ENCODE measurements at regions not wholly inside any gene's neighbourhood (a gene's known extent, or its start where the extent isn't known, plus 50 kb on each side); places are given as distances from the start of the nearest gene placed in this dataset.

GRCh38 chr6:48541649-48542048 lies 430.7 kb upstream of the PTCHD4 start:
- H3K18ac ChIP-seq (ENCODE audit: insufficient read length, low read depth, low read length): no peak overlapping the region

More at GRCh38 chr6:48541649-48542048, 430.7 kb upstream of the PTCHD4 start:
- Histone ChIP-seq H4K91ac (ENCODE audit: insufficient read length, low read depth, low read length) (no peak overlapping the region), H2BK5ac (ENCODE audit: insufficient read length, low read length) (no peak overlapping the region), H4K8ac (replicated peaks; ENCODE audit: insufficient read length, low read depth, low read length) (no peak overlapping the region), H3K4me2 (ENCODE audit: insufficient read depth, insufficient read length, low read length) (no peak overlapping the region), H2AFZ (ENCODE audit: low read length) (no peak overlapping the region), H2BK15ac (ENCODE audit: low read depth, low read length) (no peak overlapping the region), H3K79me1 (ENCODE audit: insufficient read depth, low read depth, low read length, poor library complexity, severe bottlenecking) (no peaks in the 10 kb centered on the region), H2AK5ac (ENCODE audit: insufficient read length, low read length) (no peak overlapping the region), H3K4me1 (ENCODE audit: insufficient read depth, low read length) (no peaks in the 10 kb centered on the region), H3T11ph (ENCODE audit: low read length) (no peak overlapping the region), H3K79me2 (ENCODE audit: insufficient read depth, low read length) (no peaks in the 10 kb centered on the region), H3K23me2 (ENCODE audit: insufficient read length, low read depth, low read length, poor library complexity, severe bottlenecking) (no peaks in the 10 kb centered on the region), H2BK20ac (ENCODE audit: low read depth, low read length, poor library complexity, severe bottlenecking) (no peak overlapping the region), H3K9ac (ENCODE audit: extremely low read depth, insufficient read length, low read length) (no peak overlapping the region), H3K9me3 (ENCODE audit: control insufficient read depth, low read depth, low read length) (no peaks in the 10 kb centered on the region), H3K27me3 (ENCODE audit: insufficient read depth, low read length) (no peaks in the 10 kb centered on the region), H4K20me1 (ENCODE audit: control insufficient read depth, insufficient read depth, insufficient read length) (no peaks in the 10 kb centered on the region), H3K23ac (ENCODE audit: insufficient read length, low read depth, low read length) (no peak overlapping the region), H4K5ac (ENCODE audit: insufficient read length, low read depth, low read length) (no peak overlapping the region), H2BK12ac (ENCODE audit: insufficient read length, low read depth, low read length) (no peak overlapping the region), H3K56ac (ENCODE audit: insufficient read length, low read depth, low read length) (no peak overlapping the region), H3K14ac (ENCODE audit: insufficient read depth, low read length) (no peak overlapping the region), H3K27ac (ENCODE audit: insufficient read length, low read depth, low read length) (no peak overlapping the region), H3K4ac (ENCODE audit: low read depth, low read length) (no peak overlapping the region), H2BK120ac (ENCODE audit: low read depth, low read length, poor library complexity, severe bottlenecking) (no peak overlapping the region)
- no peaks in the 10 kb centered on the region for H3K27me3 Mint-ChIP-seq (ENCODE audit: low read depth)
- H3K4me3 Mint-ChIP-seq: no peak overlapping the region
- no peak for DNase-seq
- peaks cover 12 to 17% of the 10 kb centered on the region in 2 experiments; a peak in 4 of 5 replicates for H3K9me3 Mint-ChIP-seq
- no peak overlapping the region for H3K27ac Mint-ChIP-seq
- peaks cover 0 to 15% (median 5%) of the 10 kb centered on the region in 3 experiments; a peak in 5 of 7 replicates for H3K36me3 Mint-ChIP-seq (ENCODE audit: insufficient read depth in 1 of 3, low read depth in 3 of 3)
- no peaks in the 10 kb centered on the region for H3K4me1 Mint-ChIP-seq
- TF ChIP-seq CTCF (conservative IDR thresholded peaks at IDR 0.05): no peak

Measured in H9 (cell line).